A673 (cell line): ENCODE measurements at regions not wholly inside any gene's neighbourhood (a gene's known extent, or its start where the extent isn't known, plus 50 kb on each side); places are given as distances from the start of the nearest gene placed in this dataset.

Source experiments
- CTCF ChIP-seq: fragments of 300-800, 200-600 bp; sonication (generic); conservative IDR thresholded peaks from 2 replicates; pipeline ENCODE4 v1.5.1; 2017; ENCODE audit warnings: low read depth, mild to moderate bottlenecking, antibody characterized with exemption, low read length, moderate library complexity, mixed read lengths
- EZH2 ChIP-seq: fragments of 200-600 bp; sonication (generic); IDR thresholded peaks from 2 replicates; pipeline ENCODE4 v1.6.1; 2017; ENCODE audit warnings: borderline replicate concordance, low read depth, mild to moderate bottlenecking, mixed read lengths, antibody characterized with exemption, low read length; ENCODE audit not compliant: poor library complexity, severe bottlenecking

- no peak for TF ChIP-seq CTCF
- no peak for TF ChIP-seq EZH2
These were observed 1087.8 kb upstream of the TMEM132C start for GRCh38 chr12:127179176-127179575.
